KMS-11 (cell line): ENCODE measurements at regions not wholly inside any gene's neighbourhood (a gene's known extent, or its start where the extent isn't known, plus 50 kb on each side); places are given as distances from the start of the nearest gene placed in this dataset.

Source experiments
- H2AFZ ChIP-seq: fragments of 200-600 bp; sonication (generic); 2 replicates; pipeline ENCODE4 v1.6.1; 2016; ENCODE audit warnings: antibody characterized with exemption, mixed run types, low read depth
- H3K27ac ChIP-seq: fragments of 200-600 bp; sonication (generic); 2 replicates; pipeline ENCODE4 v1.6.1; 2016; ENCODE audit warnings: mild to moderate bottlenecking, mixed run types
- H3K27me3 ChIP-seq: fragments of 200-600 bp; sonication (generic); 2 replicates; pipeline ENCODE4 v1.6.1; 2017; ENCODE audit warnings: mild to moderate bottlenecking, low read depth, mixed run types, moderate library complexity; ENCODE audit not compliant: insufficient read depth
- H3K36me3 ChIP-seq: fragments of 200-600 bp; sonication (generic); 2 replicates; pipeline ENCODE4 v1.6.1; 2017; ENCODE audit warnings: mild to moderate bottlenecking, mixed run types; ENCODE audit not compliant: insufficient read depth
- H3K4me1 ChIP-seq: fragments of 200-600 bp; sonication (generic); 2 replicates; pipeline ENCODE4 v1.6.1; 2016; ENCODE audit warnings: mild to moderate bottlenecking, low read depth, mixed run types; ENCODE audit not compliant: poor library complexity, severe bottlenecking
- H3K4me2 ChIP-seq: fragments of 200-600 bp; sonication (generic); 2 replicates; pipeline ENCODE4 v1.7.0; 2016; ENCODE audit warnings: mild to moderate bottlenecking, mixed run types
- H3K4me3 ChIP-seq: fragments of 200-600 bp; sonication (generic); IDR thresholded peaks from 2 replicates; pipeline ENCODE4 v1.6.1; 2017; ENCODE audit warnings: low read depth, low read length, mixed read lengths; ENCODE audit not compliant: insufficient read depth
- H3K79me2 ChIP-seq: fragments of 200-600 bp; sonication (generic); 2 replicates; pipeline ENCODE4 v1.6.1; 2016; ENCODE audit warnings: low read depth, mixed run types; ENCODE audit not compliant: insufficient read depth
- H3K9ac ChIP-seq: fragments of 200-600 bp; sonication (generic); 2 replicates; pipeline ENCODE4 v1.6.1; 2016; ENCODE audit warnings: mild to moderate bottlenecking, mixed run types
- H4K20me1 ChIP-seq: fragments of 200-600 bp; sonication (generic); 2 replicates; pipeline ENCODE4 v1.6.1; 2016; ENCODE audit warnings: mild to moderate bottlenecking, mixed run types; ENCODE audit not compliant: insufficient read depth
- TF ChIP-seq, protein P1 (sequence below): fragments of 200-600 bp; sonication (generic); conservative IDR thresholded peaks from 2 replicates; pipeline ENCODE4 v1.6.1; 2017; ENCODE audit warnings: low read depth, mild to moderate bottlenecking, antibody characterized with exemption, low read length, moderate library complexity, mixed read lengths

DNA sequence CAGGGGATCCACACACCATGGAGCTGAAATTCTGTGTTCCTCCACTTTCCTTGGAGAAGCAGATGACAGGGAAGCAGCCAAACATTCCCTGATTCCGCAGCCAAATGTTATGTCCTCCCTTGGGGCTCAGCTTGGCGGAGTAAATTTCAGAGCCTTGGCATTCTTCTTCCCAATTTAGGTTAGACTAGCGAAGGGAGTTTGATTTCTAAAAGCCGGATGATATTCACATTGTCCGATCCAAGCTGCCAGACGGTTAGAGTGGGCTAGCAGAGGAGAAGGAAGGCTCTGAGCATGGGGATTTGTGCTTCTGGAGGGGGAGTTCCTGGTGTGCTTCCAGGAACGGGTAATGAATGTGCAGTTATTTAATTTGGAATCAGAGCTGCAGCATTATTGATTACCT is 380.4 kb upstream of the EEF2KMT start:
- Histone ChIP-seq H3K4me1 (no peaks in the 10 kb centered on the region), H2AFZ (no peak overlapping the region), H3K27ac (no peak overlapping the region), H3K79me2 (no peaks in the 10 kb centered on the region), H4K20me1 (no peaks in the 10 kb centered on the region), H3K4me3 (no peak overlapping the region), H3K9ac (no peak overlapping the region), H3K36me3 (no peaks in the 10 kb centered on the region), H3K4me2 (no peak overlapping the region), H3K27me3 (no peaks in the 10 kb centered on the region)
- TF ChIP-seq, protein P1, sequence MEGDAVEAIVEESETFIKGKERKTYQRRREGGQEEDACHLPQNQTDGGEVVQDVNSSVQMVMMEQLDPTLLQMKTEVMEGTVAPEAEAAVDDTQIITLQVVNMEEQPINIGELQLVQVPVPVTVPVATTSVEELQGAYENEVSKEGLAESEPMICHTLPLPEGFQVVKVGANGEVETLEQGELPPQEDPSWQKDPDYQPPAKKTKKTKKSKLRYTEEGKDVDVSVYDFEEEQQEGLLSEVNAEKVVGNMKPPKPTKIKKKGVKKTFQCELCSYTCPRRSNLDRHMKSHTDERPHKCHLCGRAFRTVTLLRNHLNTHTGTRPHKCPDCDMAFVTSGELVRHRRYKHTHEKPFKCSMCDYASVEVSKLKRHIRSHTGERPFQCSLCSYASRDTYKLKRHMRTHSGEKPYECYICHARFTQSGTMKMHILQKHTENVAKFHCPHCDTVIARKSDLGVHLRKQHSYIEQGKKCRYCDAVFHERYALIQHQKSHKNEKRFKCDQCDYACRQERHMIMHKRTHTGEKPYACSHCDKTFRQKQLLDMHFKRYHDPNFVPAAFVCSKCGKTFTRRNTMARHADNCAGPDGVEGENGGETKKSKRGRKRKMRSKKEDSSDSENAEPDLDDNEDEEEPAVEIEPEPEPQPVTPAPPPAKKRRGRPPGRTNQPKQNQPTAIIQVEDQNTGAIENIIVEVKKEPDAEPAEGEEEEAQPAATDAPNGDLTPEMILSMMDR = no peak

DNA sequence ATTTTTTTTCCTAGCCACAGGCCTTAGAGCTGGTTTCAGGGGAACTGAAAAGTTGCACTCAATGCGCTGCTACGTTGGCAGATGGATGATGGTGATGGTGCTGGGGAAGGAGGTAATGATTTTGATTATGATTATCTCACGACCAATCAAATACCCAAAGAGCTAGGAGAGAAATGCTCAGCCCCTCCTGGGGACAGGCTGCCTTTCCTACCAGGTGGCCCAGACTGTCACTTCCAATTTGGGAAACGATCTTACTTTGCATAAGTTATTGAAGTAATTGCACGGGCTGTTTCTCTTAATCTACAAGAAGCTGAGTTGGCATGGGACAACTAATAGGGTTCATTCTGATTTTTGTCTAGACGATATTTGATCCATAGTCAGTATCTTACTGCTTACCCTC is 379.7 kb upstream of the EEF2KMT start:
- H3K36me3 ChIP-seq = no peaks in the 10 kb centered on the region
- no peak overlapping the region for H3K9ac ChIP-seq
- TF ChIP-seq, protein P1 = no peak
- no peak overlapping the region for H2AFZ ChIP-seq
- no peak overlapping the region for H3K4me2 ChIP-seq
- no peaks in the 10 kb centered on the region for H3K4me1 ChIP-seq
- H3K27ac ChIP-seq = no peak overlapping the region
- H4K20me1 ChIP-seq = no peaks in the 10 kb centered on the region
- H3K79me2 ChIP-seq = no peaks in the 10 kb centered on the region
- no peaks in the 10 kb centered on the region for H3K27me3 ChIP-seq
- no peak overlapping the region for H3K4me3 ChIP-seq

DNA sequence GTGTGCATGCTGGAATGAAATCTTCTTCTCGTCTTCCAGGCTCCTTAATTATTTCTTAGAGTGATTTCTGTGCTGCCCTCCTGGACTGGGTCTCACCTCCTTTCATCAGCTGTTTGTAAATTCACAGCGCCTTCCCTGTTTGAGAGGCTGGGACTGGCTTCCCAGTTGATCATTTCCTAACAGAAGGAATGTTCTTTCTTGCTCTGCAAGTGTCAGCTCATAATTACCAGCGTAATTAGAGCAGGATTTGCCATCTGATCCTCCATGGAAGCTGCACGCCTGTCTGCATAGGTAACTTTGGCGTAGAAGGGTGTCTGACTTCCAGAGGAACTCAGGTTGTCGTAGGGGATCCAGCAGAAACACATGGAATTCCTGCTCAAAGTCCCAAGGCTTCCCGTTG is 375.0 kb upstream of the EEF2KMT start:
- Histone ChIP-seq H4K20me1 (no peaks in the 10 kb centered on the region), H3K27ac (no peak overlapping the region), H3K4me2 (no peak overlapping the region), H3K27me3 (no peaks in the 10 kb centered on the region), H3K4me3 (no peak overlapping the region), H3K79me2 (no peaks in the 10 kb centered on the region), H3K36me3 (no peaks in the 10 kb centered on the region), H3K9ac (no peak overlapping the region), H2AFZ (no peak overlapping the region), H3K4me1 (no peaks in the 10 kb centered on the region)
- TF ChIP-seq, protein P1 = no peak

DNA sequence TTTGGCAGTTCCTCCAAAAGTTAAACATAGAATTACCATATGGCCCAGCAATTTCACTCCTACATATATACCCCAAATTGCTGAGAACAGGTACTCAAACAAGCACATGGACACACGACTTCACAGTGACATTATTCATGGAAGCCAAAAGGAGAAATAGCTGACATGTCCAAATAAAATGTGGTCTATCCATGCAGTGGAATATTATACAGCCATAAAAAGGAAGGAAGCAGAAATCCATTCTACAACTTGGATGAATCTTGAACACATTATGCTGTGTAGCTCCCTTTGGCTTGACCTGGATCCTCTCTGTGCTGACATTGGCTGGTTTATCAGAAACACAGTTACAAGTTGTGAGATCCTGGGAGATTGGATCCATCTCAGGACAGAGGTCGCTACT is 370.9 kb upstream of the EEF2KMT start:
- H3K9ac ChIP-seq = no peak overlapping the region
- no peaks in the 10 kb centered on the region for H3K4me1 ChIP-seq
- no peaks in the 10 kb centered on the region for H3K79me2 ChIP-seq
- no peaks in the 10 kb centered on the region for H4K20me1 ChIP-seq
- no peak overlapping the region for H3K4me2 ChIP-seq
- no peaks in the 10 kb centered on the region for H3K27me3 ChIP-seq
- no peak overlapping the region for H3K4me3 ChIP-seq
- no peaks in the 10 kb centered on the region for H3K36me3 ChIP-seq
- H2AFZ ChIP-seq = no peak overlapping the region
- H3K27ac ChIP-seq = no peak overlapping the region
- TF ChIP-seq, protein P1 = no peak

DNA sequence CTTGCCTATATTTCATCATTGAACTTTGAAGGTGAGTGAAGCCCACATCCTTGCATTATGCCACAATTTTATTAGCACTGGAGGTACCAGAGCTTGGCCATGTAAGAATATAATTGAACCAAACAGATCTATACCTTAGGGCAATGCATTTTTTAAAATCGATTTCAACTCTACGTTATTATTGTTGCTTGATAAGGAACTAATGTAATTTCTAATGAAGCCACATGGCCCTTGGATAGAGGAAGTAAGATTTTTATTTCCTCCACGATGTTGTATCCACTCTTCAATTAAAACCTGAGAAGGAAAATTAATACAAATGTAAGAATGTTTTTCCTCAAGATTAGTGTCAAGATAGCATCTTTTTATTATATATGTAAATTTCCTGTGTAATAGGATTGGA is 370.0 kb upstream of the EEF2KMT start:
- H3K79me2 ChIP-seq = no peaks in the 10 kb centered on the region
- H3K27ac ChIP-seq = no peak overlapping the region
- no peak overlapping the region for H3K4me3 ChIP-seq
- H3K36me3 ChIP-seq = no peaks in the 10 kb centered on the region
- H2AFZ ChIP-seq = no peak overlapping the region
- no peaks in the 10 kb centered on the region for H4K20me1 ChIP-seq
- no peaks in the 10 kb centered on the region for H3K27me3 ChIP-seq
- no peak overlapping the region for H3K4me2 ChIP-seq
- TF ChIP-seq, protein P1 = no peak
- H3K9ac ChIP-seq = no peak overlapping the region
- H3K4me1 ChIP-seq = no peaks in the 10 kb centered on the region
